ENCODE measurements at regions not wholly inside any gene's neighbourhood (a gene's known extent, or its start where the extent isn't known, plus 50 kb on each side); places are given as distances from the start of the nearest gene placed in this dataset.
"Not testable (repeated sequence)": the region's sequence is repeated elsewhere in the genome, so short reads cannot be mapped to it uniquely, and the experiment has no call there.

DNA sequence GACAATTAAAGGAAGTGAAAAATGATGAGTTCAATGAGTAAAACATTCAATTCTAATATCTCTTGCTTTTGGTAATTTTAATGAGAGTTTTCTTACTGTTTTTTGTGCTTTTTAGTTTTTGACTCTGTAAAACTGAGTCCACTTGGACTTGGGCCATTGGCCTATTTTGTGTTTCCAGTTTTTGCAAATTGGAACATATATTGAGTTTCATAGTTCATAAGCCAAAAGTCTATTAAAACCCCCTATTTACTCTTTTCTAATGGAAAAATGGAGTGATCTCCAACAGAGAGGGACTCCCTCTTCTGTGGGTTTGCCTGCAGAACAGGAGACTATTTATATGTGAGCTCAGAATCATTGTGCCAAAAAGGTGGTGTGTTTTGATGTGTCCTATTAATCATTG is 219.7 kb upstream of the SPRY2 start:
- in situ Hi-C loops (cut with MboI; ENCODE audit: low sequenced_read_pairs), result no loop called here

GRCh38 chr13:80559944-80560343 is 219.0 kb upstream of the SPRY2 start:
- in situ Hi-C loops (cut with MboI; ENCODE audit: low sequenced_read_pairs), result no loop called here

- in situ Hi-C loops (cut with MboI; ENCODE audit: low sequenced_read_pairs), result no loop called here
These were observed 217.1 kb upstream of the SPRY2 start for GRCh38 chr13:80558074-80558473.

DNA sequence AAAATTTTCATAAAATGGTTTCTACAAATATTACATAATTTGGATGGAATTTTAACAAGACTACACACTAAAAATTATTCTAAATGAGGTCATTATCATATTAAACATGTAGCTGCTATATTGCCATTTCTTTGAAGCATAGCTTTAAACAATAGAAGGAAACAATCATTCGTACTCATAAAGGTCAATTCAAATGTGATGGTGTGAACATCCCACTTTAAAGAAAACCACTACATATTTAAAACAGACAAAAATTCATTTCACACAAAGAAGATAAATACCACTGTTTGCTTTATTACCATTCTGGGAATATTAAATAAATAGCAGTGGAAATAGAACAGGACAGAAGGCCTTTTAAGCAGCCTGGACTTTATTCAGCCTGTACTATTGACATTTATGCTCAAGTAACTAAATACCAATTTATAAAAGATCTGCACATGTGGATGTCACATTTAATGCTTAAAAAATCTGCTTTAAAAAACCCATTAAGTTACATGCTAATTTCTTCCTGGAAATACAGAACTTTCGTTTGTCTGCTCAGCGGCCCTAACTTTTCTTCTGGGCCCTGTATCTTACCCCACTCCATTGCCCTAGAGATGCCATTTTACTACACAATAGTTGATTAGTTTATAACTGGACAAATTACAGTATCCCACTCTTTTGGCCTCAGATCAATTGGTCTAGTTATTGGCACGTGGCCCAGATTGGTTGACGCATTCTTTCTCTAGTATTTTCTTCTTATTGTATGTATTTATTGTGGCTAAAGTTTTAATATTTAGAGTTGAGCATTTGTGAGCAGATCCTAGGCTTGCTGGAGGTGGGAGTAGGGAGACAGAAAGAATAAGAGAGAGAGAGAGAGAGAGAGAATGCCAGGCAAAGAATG is 215.1 kb upstream of the SPRY2 start:
- in situ Hi-C loops (cut with MboI; ENCODE audit: low sequenced_read_pairs), result no loop called here

GRCh38 chr13:80552851-80553440 is 212.0 kb upstream of the SPRY2 start:
- in situ Hi-C loops (cut with MboI; ENCODE audit: low sequenced_read_pairs), result no loop called here

DNA sequence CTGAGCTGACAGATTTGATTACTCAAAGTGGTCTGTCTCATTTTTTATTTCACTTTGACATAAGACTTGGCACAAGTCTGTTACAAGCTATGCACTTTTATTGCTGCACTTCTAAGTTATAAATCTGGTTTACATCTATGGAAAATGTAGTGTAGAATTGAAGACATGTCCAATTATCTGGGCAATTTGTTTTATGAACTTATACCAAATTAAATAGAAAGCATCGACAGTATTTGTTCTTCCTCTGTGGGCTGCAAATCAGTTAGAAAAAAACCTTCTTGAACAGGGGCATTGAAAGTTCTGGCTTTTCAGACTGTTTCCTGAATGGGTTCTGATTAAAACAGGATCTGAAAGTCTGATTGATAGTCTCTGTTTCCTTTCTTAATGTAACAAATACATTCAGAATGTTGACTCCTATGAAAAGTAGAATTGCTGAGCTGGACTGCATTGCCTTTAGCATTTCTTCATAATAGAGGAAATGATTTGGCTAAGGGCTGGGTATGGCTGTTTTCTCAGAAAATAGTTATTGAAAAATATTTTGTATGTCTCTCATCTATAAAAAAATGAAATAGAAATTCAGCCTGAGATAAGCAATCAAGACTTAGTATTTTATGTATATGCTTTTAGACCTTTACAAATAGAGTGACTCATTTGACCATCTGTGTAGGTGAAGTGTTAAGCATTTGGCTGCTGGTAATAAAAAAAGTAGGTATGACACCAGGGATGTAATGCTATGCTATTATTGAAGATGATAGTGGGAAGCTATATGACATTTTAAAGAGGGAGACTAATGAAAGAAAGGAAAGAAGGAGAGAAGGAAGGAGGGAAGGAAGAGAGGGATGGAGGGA is 210.9 kb upstream of the SPRY2 start:
- in situ Hi-C loops (cut with MboI; ENCODE audit: low sequenced_read_pairs), result no loop called here

DNA sequence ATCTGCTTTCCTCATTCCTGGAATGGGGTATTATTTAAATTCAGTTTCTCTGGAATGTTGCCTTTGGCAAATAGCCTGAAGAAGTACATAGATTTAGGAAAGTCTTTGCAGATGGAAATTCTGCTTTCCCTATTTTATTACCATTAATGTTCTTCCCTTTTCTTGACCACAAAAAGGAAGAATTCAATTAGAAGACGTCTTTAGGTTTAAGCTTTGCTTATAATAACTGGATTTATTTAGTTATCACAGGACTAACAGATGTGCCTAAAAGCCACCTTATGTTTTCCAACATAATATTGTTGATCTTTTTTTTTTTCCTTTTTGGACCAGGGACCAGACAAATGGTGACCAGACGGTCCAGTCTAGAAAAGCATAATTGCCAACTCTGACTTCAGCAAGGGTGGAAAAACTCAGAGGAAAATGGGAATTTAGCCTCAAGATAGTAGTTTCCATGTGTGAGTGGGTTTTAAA is 210.1 kb upstream of the SPRY2 start:
- in situ Hi-C loops (cut with MboI; ENCODE audit: low sequenced_read_pairs), result no loop called here

DNA sequence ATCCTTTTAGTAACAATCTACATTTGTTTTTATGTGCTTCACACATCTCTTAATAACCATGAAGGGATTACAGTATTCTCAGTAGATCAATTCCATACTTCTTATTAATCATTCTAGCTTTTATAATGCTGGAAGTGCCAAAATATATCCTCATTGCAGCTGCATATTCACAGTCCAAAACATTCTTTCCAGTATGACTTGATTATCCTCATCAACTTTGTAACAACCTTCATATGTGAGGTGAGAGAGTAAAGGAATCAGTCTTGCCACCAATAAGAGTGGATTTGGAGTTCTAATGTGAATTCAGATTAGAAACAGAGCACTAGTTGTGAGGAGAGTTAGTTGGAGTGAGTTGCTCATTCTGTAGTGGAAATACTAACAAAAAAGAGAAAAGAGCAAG is 208.0 kb upstream of the SPRY2 start:
- in situ Hi-C loops (cut with MboI; ENCODE audit: low sequenced_read_pairs), result no loop called here

GRCh38 chr13:80547885-80548825 is 207.2 kb upstream of the SPRY2 start:
- in situ Hi-C loops (cut with MboI; ENCODE audit: low sequenced_read_pairs), result no loop called here

DNA sequence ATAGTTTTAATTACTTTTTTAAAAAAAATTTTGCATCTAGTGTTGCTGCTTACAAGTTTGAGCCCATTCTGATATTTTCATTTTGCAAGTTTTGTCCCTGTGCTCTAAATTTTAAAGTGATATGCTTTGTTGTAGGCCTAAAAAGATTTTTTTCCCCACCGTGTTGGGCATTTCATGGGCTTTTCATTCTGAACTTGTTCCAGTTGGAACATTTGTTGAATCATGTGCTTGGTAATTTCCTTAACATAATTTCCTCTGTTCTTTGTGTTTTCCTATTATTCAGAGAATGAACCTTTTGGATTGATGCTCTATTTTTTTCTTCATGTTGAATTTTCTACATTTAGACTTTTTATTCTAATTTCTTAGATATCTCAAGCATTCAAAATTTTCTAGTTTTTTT is 206.4 kb upstream of the SPRY2 start:
- in situ Hi-C loops (cut with MboI; ENCODE audit: low sequenced_read_pairs), result no loop called here

- in situ Hi-C loops (cut with MboI; ENCODE audit: low sequenced_read_pairs), result no loop called here
These were observed 192.2 kb upstream of the SPRY2 start for GRCh38 chr13:80533175-80533574.

GRCh38 chr13:80530902-80531301 is 190.0 kb upstream of the SPRY2 start:
- in situ Hi-C loops (cut with MboI; ENCODE audit: low sequenced_read_pairs), result no loop called here

DNA sequence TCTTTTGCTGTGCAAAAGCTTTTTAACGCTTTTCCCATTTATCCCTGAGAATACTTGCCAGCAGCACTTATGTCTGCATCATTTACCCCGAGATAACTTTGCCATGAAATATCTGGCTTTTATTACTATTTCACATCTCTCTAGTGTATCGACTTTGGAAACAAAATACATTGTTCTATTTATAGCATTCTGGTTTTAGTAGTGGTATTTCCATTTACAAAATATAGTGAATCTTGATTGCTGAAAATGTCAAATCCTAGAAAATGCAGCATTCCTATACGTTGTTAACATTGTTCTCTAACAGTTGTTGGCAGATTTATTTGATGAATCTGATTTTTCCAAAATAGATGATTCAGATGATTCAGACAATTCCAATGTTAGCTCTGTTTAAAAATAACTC is 189.3 kb upstream of the SPRY2 start:
- in situ Hi-C loops (cut with MboI; ENCODE audit: low sequenced_read_pairs), result no loop called here

GRCh38 chr13:80529734-80530133 is 188.8 kb upstream of the SPRY2 start:
- in situ Hi-C loops (cut with MboI; ENCODE audit: low sequenced_read_pairs), result no loop called here

GRCh38 chr13:80528733-80529132 is 187.8 kb upstream of the SPRY2 start:
- in situ Hi-C loops (cut with MboI; ENCODE audit: low sequenced_read_pairs), result no loop called here

DNA sequence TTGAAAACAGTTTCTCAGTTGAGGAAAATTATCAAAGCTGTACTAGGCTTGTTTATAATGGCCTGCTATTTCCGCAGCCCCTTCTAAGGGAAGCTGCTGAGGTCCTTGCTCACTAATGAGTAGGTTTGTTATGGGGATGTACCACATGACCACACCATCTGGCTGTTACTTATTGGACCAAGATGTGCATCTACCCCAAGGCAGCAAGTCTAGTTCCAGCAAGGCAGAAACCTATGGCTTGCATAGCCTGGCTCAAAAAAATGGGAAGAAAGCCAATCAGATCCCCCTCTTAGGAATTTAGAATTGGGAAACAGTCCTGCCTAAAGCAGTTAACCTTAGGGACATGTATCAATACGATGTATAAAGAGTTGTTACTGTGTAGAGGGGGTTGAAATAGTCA is 186.5 kb upstream of the SPRY2 start:
- in situ Hi-C loops (cut with MboI; ENCODE audit: low sequenced_read_pairs), result no loop called here

GRCh38 chr13:80524447-80525215 is 183.7 kb upstream of the SPRY2 start:
- in situ Hi-C loops (cut with MboI; ENCODE audit: low sequenced_read_pairs), result no loop called here

- in situ Hi-C loops (cut with MboI; ENCODE audit: low sequenced_read_pairs), result no loop called here
These were observed 182.2 kb upstream of the SPRY2 start for GRCh38 chr13:80523134-80523533.

GRCh38 chr13:80522463-80522862 is 181.5 kb upstream of the SPRY2 start:
- in situ Hi-C loops (cut with MboI; ENCODE audit: low sequenced_read_pairs), result not testable (repeated sequence)
